HG02798 (cell line): ENCODE measurements at regions not wholly inside any gene's neighbourhood (a gene's known extent, or its start where the extent isn't known, plus 50 kb on each side); places are given as distances from the start of the nearest gene placed in this dataset.
"Not testable (repeated sequence)": the region's sequence is repeated elsewhere in the genome, so short reads cannot be mapped to it uniquely, and the experiment has no call there.

ENCODE experiments used
- ATAC-seq: cut with Tn5 transposase; IDR thresholded peaks from one replicate; pipeline ENCODE4 v1.9.1; 2021; ENCODE audit warnings: mild to moderate bottlenecking; ENCODE audit not compliant: unreplicated experiment, poor library complexity

- ATAC-seq = no peak
Measured at GRCh38 chr5:3181671-3182070, 414.0 kb upstream of the IRX1 start.

- no peak for ATAC-seq
Measured at GRCh38 chr5:3180636-3181035, 415.0 kb upstream of the IRX1 start.

GRCh38 chr5:3179220-3179619 is 416.4 kb upstream of the IRX1 start:
- no peak for ATAC-seq

- ATAC-seq = no peak
Measured at GRCh38 chr5:3177338-3177737, 418.3 kb upstream of the IRX1 start.

GRCh38 chr5:3175416-3175815 is 420.2 kb upstream of the IRX1 start:
- no peak for ATAC-seq

- no peak for ATAC-seq
Measured at GRCh38 chr5:3167473-3167872, 416.0 kb upstream of the IRX2 start.

- no peak for ATAC-seq
Measured at GRCh38 chr5:3163626-3164025, 412.1 kb upstream of the IRX2 start.

- no peak for ATAC-seq
Measured at GRCh38 chr5:3161672-3162071, 410.2 kb upstream of the IRX2 start.

GRCh38 chr5:3157214-3157613 is 405.7 kb upstream of the IRX2 start:
- no peak for ATAC-seq

GRCh38 chr5:3155717-3156116 is 404.2 kb upstream of the IRX2 start:
- ATAC-seq = no peak

- ATAC-seq = no peak
Measured at GRCh38 chr5:3155046-3155445, 403.6 kb upstream of the IRX2 start.

- ATAC-seq = no peak
Measured at GRCh38 chr5:3153906-3154305, 402.4 kb upstream of the IRX2 start.

GRCh38 chr5:3153226-3153858 is 401.9 kb upstream of the IRX2 start:
- no peak for ATAC-seq

- ATAC-seq = no peak
Measured at GRCh38 chr5:3149899-3150298, 398.4 kb upstream of the IRX2 start.

GRCh38 chr5:3147405-3147804 is 395.9 kb upstream of the IRX2 start:
- not testable (repeated sequence) for ATAC-seq

- no peak for ATAC-seq
Measured at GRCh38 chr5:3145641-3146040, 394.2 kb upstream of the IRX2 start.

GRCh38 chr5:3143382-3143781 is 391.9 kb upstream of the IRX2 start:
- no peak for ATAC-seq

GRCh38 chr5:3142261-3143027 is 391.0 kb upstream of the IRX2 start:
- no peak for ATAC-seq

GRCh38 chr5:3140117-3140516 is 388.6 kb upstream of the IRX2 start:
- ATAC-seq = no peak

- no peak for ATAC-seq
Measured at GRCh38 chr5:3139499-3139931, 388.0 kb upstream of the IRX2 start.

GRCh38 chr5:3131161-3131560 is 379.7 kb upstream of the IRX2 start:
- no peak for ATAC-seq

- ATAC-seq = no peak
Measured at GRCh38 chr5:3129252-3129651, 377.8 kb upstream of the IRX2 start.
